SK-N-SH treated with all-trans-retinoic acid at 6 μM for 48 hours (cell line): ENCODE measurements at regions not wholly inside any gene's neighbourhood (a gene's known extent, or its start where the extent isn't known, plus 50 kb on each side); places are given as distances from the start of the nearest gene placed in this dataset.

Experiments
- ATAC-seq: fragments of 200-7000 bp; cut with Tn5 transposase; 3 replicates; pipeline ENCODE4 v1.9.1; 2020; ENCODE audit warnings: mild to moderate bottlenecking, moderate library complexity
- ARNTL ChIP-seq: fragments of 450-650 bp; formaldehyde crosslinking; IDR thresholded peaks from 2 replicates; pipeline ENCODE4 v1.5.0; 2020; ENCODE audit warnings: low read depth, mild to moderate bottlenecking, moderate library complexity, borderline replicate concordance
- CSDC2 ChIP-seq: fragments of 250-450 bp; sonication (Bioruptor Pico); IDR thresholded peaks from 2 replicates; pipeline ENCODE4 v1.5.0; 2020; ENCODE audit warnings: mild to moderate bottlenecking, moderate library complexity
- ESRRG ChIP-seq: fragments of 250-450 bp; sonication (Bioruptor Pico); IDR thresholded peaks from 2 replicates; pipeline ENCODE4 v1.6.1; 2021; ENCODE audit warnings: mild to moderate bottlenecking
- GLIS3 ChIP-seq: fragments of 250-450 bp; sonication (Bioruptor Pico); IDR thresholded peaks from 2 replicates; pipeline ENCODE4 v1.5.0; 2020; ENCODE audit warnings: mild to moderate bottlenecking, moderate library complexity
- ISL1 ChIP-seq: fragments of 250-450 bp; sonication (Bioruptor Pico); IDR thresholded peaks from 2 replicates; pipeline ENCODE4 v2.1.2; 2022; ENCODE audit warnings: mild to moderate bottlenecking, moderate library complexity
- OSR1 ChIP-seq: fragments of 250-450 bp; sonication (Bioruptor Pico); IDR thresholded peaks from 2 replicates; pipeline ENCODE4 v1.8.0; 2022; ENCODE audit warnings: moderate library complexity, mild to moderate bottlenecking, inconsistent platforms
- PPARA ChIP-seq: fragments of 250-450 bp; sonication (Bioruptor Pico); IDR thresholded peaks from 2 replicates; pipeline ENCODE4 v1.5.0; 2020; ENCODE audit warnings: mild to moderate bottlenecking, borderline replicate concordance
- RARB ChIP-seq: fragments of 250-450 bp; sonication (Bioruptor Pico); IDR thresholded peaks from 2 replicates; pipeline ENCODE4 v1.8.0; 2021; ENCODE audit warnings: mild to moderate bottlenecking, moderate library complexity
- SNAI2 ChIP-seq: fragments of 250-450 bp; sonication (Bioruptor Pico); IDR thresholded peaks from 2 replicates; pipeline ENCODE4 v1.5.0; 2020; ENCODE audit warnings: mild to moderate bottlenecking, moderate library complexity
- TCF4 ChIP-seq: fragments of 250-450 bp; sonication (Bioruptor Pico); IDR thresholded peaks from 2 replicates; pipeline ENCODE4 v1.8.0; 2021; ENCODE audit warnings: mild to moderate bottlenecking, moderate library complexity, borderline replicate concordance
- TOX ChIP-seq: fragments of 250-450 bp; sonication (Bioruptor Pico); IDR thresholded peaks from 2 replicates; pipeline ENCODE4 v1.8.0; 2021; ENCODE audit warnings: mild to moderate bottlenecking, moderate library complexity, borderline replicate concordance
- ZC3H10 ChIP-seq: fragments of 250-450 bp; sonication (Bioruptor Pico); IDR thresholded peaks from 2 replicates; pipeline ENCODE4 v1.5.1; 2021; ENCODE audit warnings: mild to moderate bottlenecking, moderate library complexity
- ZFP3 ChIP-seq: fragments of 250-450 bp; sonication (Bioruptor Pico); IDR thresholded peaks from 2 replicates; pipeline ENCODE4 v1.5.0; 2020; ENCODE audit warnings: mild to moderate bottlenecking, moderate library complexity
- ZNF565 ChIP-seq: fragments of 450-650 bp; formaldehyde crosslinking; conservative IDR thresholded peaks from 2 replicates; pipeline ENCODE4 v1.5.0; 2020; ENCODE audit warnings: low read depth, mild to moderate bottlenecking, moderate library complexity
- TF ChIP-seq, protein P1 (sequence below): fragments of 250-450 bp; sonication (Bioruptor Pico); IDR thresholded peaks from 2 replicates; pipeline ENCODE4 v1.5.1; 2020; ENCODE audit warnings: low read depth, mild to moderate bottlenecking, moderate library complexity
- TF ChIP-seq, protein P2 (sequence below): fragments of 250-450 bp; sonication (Bioruptor Pico); IDR thresholded peaks from 2 replicates; pipeline ENCODE4 v1.8.0; 2021; ENCODE audit warnings: low read depth, mild to moderate bottlenecking, moderate library complexity, borderline replicate concordance
- TF ChIP-seq, protein P3 (sequence below): fragments of 250-450 bp; sonication (Bioruptor Pico); IDR thresholded peaks from 2 replicates; pipeline ENCODE4 v1.5.0; 2020; ENCODE audit warnings: mild to moderate bottlenecking, moderate library complexity
- TF ChIP-seq, protein P4 (sequence below): fragments of 250-450 bp; sonication (Bioruptor Pico); IDR thresholded peaks from 2 replicates; pipeline ENCODE4 v1.5.1; 2021; ENCODE audit warnings: mild to moderate bottlenecking, moderate library complexity
- TF ChIP-seq, protein P5 (sequence below): fragments of 250-450 bp; sonication (Bioruptor Pico); IDR thresholded peaks from 2 replicates; pipeline ENCODE4 v1.8.0; 2020; ENCODE audit warnings: mild to moderate bottlenecking, moderate library complexity, borderline replicate concordance

DNA sequence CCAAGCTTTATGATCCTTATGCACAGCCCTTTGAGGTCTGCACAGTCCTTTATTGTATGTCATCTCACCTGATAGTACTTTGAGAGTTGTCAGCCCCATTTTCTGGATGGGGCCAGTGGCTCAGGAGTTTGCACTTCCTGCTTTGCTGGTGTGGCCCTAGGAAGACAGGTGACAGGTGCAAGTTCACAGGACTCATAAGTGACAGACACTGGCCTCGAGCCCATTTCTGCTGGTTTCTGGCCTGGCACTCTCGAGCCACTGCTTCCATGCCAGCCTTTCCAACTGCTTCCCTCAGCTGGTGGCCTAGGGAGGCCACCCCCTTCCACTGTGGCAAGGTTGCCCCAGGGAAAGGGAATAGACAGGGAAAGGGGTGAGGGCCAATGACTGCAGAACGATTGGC lies 84.4 kb upstream of the CCL1 start:
- no peak for ATAC-seq

DNA sequence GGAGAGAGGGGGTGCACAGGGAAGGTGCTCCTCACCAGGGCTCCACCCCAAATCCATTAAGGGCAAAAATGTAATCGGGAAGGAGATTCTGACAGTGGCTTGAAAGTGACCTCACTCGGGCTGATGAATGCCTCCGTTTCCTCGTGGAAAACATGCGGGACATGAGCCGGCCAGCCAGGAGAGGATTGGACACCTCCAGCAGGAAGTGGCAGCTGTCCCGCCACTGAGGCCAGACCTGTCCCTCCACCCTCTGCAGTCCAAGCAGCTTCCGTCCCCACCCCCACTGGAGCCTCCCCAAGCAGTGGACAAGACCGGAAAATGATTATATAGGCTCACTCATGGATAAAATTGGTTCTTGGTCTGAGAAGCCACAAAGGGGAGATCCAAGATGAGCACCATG lies 82.1 kb upstream of the CCL1 start:
- no peak for TF ChIP-seq OSR1
- TF ChIP-seq TCF4: no peak
- TF ChIP-seq ZNF565 (CRISPR knock-in tag): no peak
- no peak for TF ChIP-seq ZFP3
- no peak for TF ChIP-seq CSDC2 (CRISPR knock-in tag)
- TF ChIP-seq, protein P1, sequence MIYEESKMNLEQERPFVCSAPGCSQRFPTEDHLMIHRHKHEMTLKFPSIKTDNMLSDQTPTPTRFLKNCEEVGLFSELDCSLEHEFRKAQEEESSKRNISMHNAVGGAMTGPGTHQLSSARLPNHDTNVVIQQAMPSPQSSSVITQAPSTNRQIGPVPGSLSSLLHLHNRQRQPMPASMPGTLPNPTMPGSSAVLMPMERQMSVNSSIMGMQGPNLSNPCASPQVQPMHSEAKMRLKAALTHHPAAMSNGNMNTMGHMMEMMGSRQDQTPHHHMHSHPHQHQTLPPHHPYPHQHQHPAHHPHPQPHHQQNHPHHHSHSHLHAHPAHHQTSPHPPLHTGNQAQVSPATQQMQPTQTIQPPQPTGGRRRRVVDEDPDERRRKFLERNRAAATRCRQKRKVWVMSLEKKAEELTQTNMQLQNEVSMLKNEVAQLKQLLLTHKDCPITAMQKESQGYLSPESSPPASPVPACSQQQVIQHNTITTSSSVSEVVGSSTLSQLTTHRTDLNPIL: no peak
- no peak for TF ChIP-seq ESRRG (CRISPR knock-in tag)
- no peak for TF ChIP-seq ZC3H10
- no peak for TF ChIP-seq SNAI2

More for the DNA sequence above, 84.4 kb upstream of the CCL1 start:
- TF ChIP-seq, protein P2, sequence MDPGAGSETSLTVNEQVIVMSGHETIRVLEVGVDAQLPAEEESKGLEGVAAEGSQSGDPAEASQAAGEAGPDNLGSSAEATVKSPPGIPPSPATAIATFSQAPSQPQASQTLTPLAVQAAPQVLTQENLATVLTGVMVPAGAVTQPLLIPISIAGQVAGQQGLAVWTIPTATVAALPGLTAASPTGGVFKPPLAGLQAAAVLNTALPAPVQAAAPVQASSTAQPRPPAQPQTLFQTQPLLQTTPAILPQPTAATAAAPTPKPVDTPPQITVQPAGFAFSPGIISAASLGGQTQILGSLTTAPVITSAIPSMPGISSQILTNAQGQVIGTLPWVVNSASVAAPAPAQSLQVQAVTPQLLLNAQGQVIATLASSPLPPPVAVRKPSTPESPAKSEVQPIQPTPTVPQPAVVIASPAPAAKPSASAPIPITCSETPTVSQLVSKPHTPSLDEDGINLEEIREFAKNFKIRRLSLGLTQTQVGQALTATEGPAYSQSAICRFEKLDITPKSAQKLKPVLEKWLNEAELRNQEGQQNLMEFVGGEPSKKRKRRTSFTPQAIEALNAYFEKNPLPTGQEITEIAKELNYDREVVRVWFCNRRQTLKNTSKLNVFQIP: no peak
- TF ChIP-seq ZNF565 (CRISPR knock-in tag) (no peak), TCF4 (no peak), ARNTL (CRISPR knock-in tag) (no peak)
- TF ChIP-seq, protein P1: no peak

DNA sequence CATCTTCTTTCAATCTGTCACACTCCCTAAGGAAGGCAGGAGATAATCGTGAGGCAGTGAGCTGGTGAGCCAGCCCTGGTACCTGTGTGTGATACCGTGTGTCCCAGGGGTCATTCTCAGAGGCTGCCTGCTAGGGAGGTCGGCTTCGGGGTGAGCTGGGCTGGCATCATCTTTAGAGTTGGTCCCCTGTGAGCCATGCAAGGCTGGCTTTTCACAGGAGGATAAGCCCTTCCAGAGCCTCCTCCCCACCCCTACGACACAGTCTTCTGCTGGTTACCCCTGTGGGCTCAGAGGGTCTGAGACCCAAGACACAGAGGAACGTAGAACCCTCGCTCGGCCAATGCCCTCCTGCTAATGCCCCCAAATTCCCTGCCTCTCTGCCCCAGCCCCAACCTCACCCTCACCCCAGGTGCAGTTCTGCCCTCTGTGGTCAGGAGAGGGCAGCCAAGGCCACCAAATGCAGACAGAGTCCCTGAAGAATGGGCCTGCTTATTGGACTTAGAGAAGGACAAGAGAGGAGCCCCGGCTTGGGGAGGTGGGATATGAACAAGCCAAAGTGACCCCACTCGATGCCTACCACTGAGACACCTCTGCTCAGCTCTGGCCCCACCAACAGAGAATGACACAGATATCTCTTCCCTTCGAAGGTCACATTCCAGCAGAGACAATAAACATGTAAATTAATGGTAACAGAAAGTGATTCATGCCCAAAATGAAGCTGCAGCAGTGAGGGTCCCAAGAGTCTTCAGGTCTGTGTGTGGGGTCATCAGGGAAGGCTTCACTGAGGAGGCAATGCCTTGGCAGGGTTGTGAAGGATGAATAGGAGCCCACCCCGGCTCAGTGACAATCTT lies 80.8 kb upstream of the CCL1 start:
- peak; percentile 59 for ATAC-seq
- TF ChIP-seq SNAI2 (no peak), ZFP3 (peak; percentile 88)

More for the DNA sequence above, 82.1 kb upstream of the CCL1 start:
- ATAC-seq: no peak

DNA sequence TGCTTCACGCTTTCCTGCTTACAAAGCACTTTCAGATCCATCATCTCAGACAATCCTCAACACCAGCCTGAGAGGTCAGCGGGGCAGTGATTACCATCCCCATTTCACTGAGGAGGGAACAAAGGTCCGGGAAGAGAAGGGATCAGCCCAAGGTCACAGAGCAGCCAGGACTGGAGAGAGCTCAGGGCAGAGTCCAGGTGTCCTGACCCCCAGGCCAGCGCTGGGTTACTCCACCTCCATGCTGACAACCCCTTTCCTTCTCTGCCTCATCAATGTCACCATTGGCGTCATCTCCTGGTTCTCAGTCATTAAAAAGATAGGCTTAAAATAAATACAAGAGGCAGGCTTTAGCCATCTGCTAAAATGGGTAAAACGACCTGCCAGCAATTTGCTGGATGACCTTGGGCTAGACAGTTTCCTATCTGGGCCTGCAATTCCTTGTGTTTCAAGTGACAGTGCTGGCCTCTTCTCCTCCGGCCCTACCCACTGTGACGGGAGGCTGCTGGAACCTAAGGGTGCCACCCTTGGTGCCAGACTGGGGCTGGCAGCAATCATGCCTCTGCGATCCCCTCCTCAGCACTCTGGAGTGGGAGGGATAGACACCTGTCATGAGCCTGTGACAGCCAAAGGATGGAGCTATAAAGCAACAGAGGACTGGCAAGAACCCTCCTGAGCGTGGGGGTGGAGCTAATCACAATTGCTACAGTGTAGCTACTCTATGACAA lies 79.5 kb upstream of the CCL1 start:
- ATAC-seq: no peak
- TF ChIP-seq TOX (CRISPR knock-in tag) (no peak), ZFP3 (no peak), ISL1 (CRISPR knock-in tag) (no peak), TCF4 (no peak), PPARA (CRISPR knock-in tag) (no peak)
- TF ChIP-seq, protein P3, sequence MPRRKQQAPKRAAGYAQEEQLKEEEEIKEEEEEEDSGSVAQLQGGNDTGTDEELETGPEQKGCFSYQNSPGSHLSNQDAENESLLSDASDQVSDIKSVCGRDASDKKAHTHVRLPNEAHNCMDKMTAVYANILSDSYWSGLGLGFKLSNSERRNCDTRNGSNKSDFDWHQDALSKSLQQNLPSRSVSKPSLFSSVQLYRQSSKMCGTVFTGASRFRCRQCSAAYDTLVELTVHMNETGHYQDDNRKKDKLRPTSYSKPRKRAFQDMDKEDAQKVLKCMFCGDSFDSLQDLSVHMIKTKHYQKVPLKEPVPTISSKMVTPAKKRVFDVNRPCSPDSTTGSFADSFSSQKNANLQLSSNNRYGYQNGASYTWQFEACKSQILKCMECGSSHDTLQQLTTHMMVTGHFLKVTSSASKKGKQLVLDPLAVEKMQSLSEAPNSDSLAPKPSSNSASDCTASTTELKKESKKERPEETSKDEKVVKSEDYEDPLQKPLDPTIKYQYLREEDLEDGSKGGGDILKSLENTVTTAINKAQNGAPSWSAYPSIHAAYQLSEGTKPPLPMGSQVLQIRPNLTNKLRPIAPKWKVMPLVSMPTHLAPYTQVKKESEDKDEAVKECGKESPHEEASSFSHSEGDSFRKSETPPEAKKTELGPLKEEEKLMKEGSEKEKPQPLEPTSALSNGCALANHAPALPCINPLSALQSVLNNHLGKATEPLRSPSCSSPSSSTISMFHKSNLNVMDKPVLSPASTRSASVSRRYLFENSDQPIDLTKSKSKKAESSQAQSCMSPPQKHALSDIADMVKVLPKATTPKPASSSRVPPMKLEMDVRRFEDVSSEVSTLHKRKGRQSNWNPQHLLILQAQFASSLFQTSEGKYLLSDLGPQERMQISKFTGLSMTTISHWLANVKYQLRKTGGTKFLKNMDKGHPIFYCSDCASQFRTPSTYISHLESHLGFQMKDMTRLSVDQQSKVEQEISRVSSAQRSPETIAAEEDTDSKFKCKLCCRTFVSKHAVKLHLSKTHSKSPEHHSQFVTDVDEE: no peak
- TF ChIP-seq, protein P4, sequence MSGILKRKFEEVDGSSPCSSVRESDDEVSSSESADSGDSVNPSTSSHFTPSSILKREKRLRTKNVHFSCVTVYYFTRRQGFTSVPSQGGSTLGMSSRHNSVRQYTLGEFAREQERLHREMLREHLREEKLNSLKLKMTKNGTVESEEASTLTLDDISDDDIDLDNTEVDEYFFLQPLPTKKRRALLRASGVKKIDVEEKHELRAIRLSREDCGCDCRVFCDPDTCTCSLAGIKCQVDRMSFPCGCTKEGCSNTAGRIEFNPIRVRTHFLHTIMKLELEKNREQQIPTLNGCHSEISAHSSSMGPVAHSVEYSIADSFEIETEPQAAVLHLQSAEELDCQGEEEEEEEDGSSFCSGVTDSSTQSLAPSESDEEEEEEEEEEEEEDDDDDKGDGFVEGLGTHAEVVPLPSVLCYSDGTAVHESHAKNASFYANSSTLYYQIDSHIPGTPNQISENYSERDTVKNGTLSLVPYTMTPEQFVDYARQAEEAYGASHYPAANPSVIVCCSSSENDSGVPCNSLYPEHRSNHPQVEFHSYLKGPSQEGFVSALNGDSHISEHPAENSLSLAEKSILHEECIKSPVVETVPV (CRISPR knock-in tag): no peak

DNA sequence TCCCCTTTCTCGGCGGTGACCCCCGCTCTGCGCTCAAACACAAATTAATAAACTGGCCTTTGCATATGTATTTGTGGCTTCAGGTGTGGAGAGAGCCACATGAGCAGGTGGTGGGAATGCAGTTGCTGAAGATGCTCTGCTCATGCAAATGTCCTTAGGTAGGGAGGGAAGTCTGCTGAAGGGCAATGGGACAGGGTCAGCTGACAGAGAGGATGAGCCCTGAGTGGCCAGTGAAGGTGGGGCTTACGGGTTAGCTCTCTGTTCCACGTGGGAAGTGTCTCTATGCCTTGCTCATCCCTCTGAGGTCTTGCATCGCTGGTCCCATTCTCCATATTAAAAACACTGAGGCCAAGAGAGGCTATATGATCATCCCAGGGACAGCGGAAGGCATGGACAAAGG lies 74.2 kb upstream of the CCL1 start:
- ATAC-seq: no peak
- TF ChIP-seq ESRRG (CRISPR knock-in tag): no peak
- no peak for TF ChIP-seq ZC3H10
- no peak for TF ChIP-seq RARB (CRISPR knock-in tag)
- TF ChIP-seq, protein P2: no peak
- no peak for TF ChIP-seq TCF4
- TF ChIP-seq CSDC2 (CRISPR knock-in tag): no peak
- TF ChIP-seq GLIS3 (CRISPR knock-in tag): no peak
- no peak for TF ChIP-seq ARNTL (CRISPR knock-in tag)
- TF ChIP-seq SNAI2: no peak
- TF ChIP-seq, protein P5, sequence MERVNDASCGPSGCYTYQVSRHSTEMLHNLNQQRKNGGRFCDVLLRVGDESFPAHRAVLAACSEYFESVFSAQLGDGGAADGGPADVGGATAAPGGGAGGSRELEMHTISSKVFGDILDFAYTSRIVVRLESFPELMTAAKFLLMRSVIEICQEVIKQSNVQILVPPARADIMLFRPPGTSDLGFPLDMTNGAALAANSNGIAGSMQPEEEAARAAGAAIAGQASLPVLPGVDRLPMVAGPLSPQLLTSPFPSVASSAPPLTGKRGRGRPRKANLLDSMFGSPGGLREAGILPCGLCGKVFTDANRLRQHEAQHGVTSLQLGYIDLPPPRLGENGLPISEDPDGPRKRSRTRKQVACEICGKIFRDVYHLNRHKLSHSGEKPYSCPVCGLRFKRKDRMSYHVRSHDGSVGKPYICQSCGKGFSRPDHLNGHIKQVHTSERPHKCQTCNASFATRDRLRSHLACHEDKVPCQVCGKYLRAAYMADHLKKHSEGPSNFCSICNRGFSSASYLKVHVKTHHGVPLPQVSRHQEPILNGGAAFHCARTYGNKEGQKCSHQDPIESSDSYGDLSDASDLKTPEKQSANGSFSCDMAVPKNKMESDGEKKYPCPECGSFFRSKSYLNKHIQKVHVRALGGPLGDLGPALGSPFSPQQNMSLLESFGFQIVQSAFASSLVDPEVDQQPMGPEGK (CRISPR knock-in tag): no peak
